K562 (cell line): ENCODE measurements at regions not wholly inside any gene's neighbourhood (a gene's known extent, or its start where the extent isn't known, plus 50 kb on each side); places are given as distances from the start of the nearest gene placed in this dataset.

Source experiments
- ATAC-seq: fragments of 200-7000 bp; cut with Tn5 transposase; 3 replicates; pipeline ENCODE4 v1.9.1; 2020; ENCODE audit warnings: moderate library complexity
- BruUV-seq: library from RNA; stranded (reverse); fragments of 400-500 nt; replicated peaks from 2 replicates; lab custom pipeline; 2021; lab: Mats Ljungman, UMichigan
- CTCF ChIA-PET: fragments of 300-600 bp; formaldehyde crosslinking; extraction: SDS; loops from one replicate; lab custom pipeline; 2021; ENCODE audit warnings: low intra/inter-chr PET ratio; lab: Yijun Ruan, JAX
- POLR2A ChIA-PET: fragments of 300-600, 350-650 bp; sonication (Branson Sonifier 250); formaldehyde crosslinking; extraction: SDS; loops from one replicate; lab custom pipeline; 2021; ENCODE audit warnings: antibody characterized with exemption, inconsistent platforms; lab: Yijun Ruan, JAX
- DNase-seq, 4 experiments: peaks; one replicate each; pipeline versions ENCODE4 v3.0.0 to v3.0.0-alpha.2; 2011 to 2018; ENCODE audit warnings: low spot score in 3 of 4, mixed read lengths in 3 of 4; ENCODE audit errors: extremely low read depth in 1 of 4
- FAIRE-seq: peaks from 2 replicates; lab custom pipeline; 2011; peaks lifted over from hg19 to GRCh38; lab: Jason Lieb, UNC
- H2AFZ ChIP-seq: 2 replicates; pipeline ENCODE4 v1.6.0; 2011; ENCODE audit warnings: low read depth, low read length, control low read depth, inconsistent platforms
- H3K27ac ChIP-seq: fragments of 200-600 bp; 3 replicates; pipeline ENCODE4 v1.8.0; 2011; ENCODE audit warnings: low read depth, mild to moderate bottlenecking, control low read depth, inconsistent platforms, low read length, moderate library complexity, mixed read lengths; ENCODE audit errors: extremely low read depth
- H3K27me3 ChIP-seq, 2 experiments: fragments of 300-600 bp in 1 of 2; 2 replicates in 1 of 2; 3 replicates in 1 of 2; pipeline versions ENCODE4 v1.6.0 to v1.8.0; 2011; ENCODE audit warnings: inconsistent platforms in 2 of 2, low read length in 2 of 2, mild to moderate bottlenecking in 1 of 2, mixed read lengths in 1 of 2, moderate library complexity in 1 of 2; ENCODE audit not compliant: control insufficient read depth in 2 of 2, insufficient read depth in 2 of 2
- H3K36me3 ChIP-seq: fragments of 300-600 bp; 3 replicates; pipeline ENCODE4 v1.8.0; 2011; ENCODE audit warnings: mild to moderate bottlenecking, low read length, inconsistent platforms; ENCODE audit not compliant: control insufficient read depth, insufficient read depth
- H3K4me1 ChIP-seq, 2 experiments: fragments of 200-600 bp in 1 of 2; replicated peaks in 1 of 2; 2 replicates in 1 of 2; 3 replicates in 1 of 2; pipeline versions ENCODE4 v1.5.1 to v1.8.0; 2011; ENCODE audit warnings: inconsistent platforms in 2 of 2, low read length in 2 of 2, mild to moderate bottlenecking in 1 of 2, mixed read lengths in 1 of 2, moderate library complexity in 1 of 2; ENCODE audit not compliant: control insufficient read depth in 2 of 2, insufficient read depth in 2 of 2
- H3K4me2 ChIP-seq: 2 replicates; pipeline ENCODE4 v1.6.1; 2011; ENCODE audit warnings: low read length, control low read depth, inconsistent platforms, mixed read lengths; ENCODE audit not compliant: insufficient read depth
- H3K4me3 ChIP-seq: fragments of 200-600 bp; sonication (generic), shearing (Covaris generic); 2 replicates; pipeline ENCODE4 v1.5.1; 2016; ENCODE audit warnings: control low read depth, inconsistent platforms
- H3K79me2 ChIP-seq: fragments of 200-600 bp; 3 replicates; pipeline ENCODE4 v1.8.0; 2011; ENCODE audit warnings: low read length, inconsistent platforms; ENCODE audit not compliant: control insufficient read depth, insufficient read depth
- H3K9ac ChIP-seq, 2 experiments: 2 replicates each; pipeline versions ENCODE4 v1.6.0 to v1.6.1; 2011; ENCODE audit warnings: low read depth in 2 of 2, low read length in 2 of 2, control low read depth in 1 of 2, inconsistent platforms in 1 of 2, mild to moderate bottlenecking in 1 of 2, mixed read lengths in 1 of 2; ENCODE audit not compliant: insufficient read depth in 1 of 2
- H3K9me1 ChIP-seq: one replicate; pipeline ENCODE4 v1.6.0; 2011; ENCODE audit warnings: inconsistent platforms, mild to moderate bottlenecking, low read length, moderate library complexity; ENCODE audit not compliant: control insufficient read depth, insufficient read depth
- H3K9me3 ChIP-seq: replicated peaks from 2 replicates; pipeline ENCODE4 v1.5.1; 2011; ENCODE audit warnings: low read depth, low read length, inconsistent platforms; ENCODE audit not compliant: control insufficient read depth, insufficient read depth
- H4K20me1 ChIP-seq: replicated peaks from 2 replicates; pipeline ENCODE4 v1.6.1; 2011; ENCODE audit warnings: low read length, inconsistent platforms, mixed read lengths; ENCODE audit not compliant: control insufficient read depth, insufficient read depth
- BRD9 ChIP-seq: fragments of 450-650 bp; IDR thresholded peaks from 2 replicates; pipeline ENCODE4 v1.6.1; 2018; ENCODE audit warnings: low read depth; ENCODE audit not compliant: partially characterized antibody
- CHD1 ChIP-seq: fragments of 200-600 bp; sonication (generic); IDR thresholded peaks from one replicate; pipeline ENCODE4 v1.6.1; 2012; ENCODE audit warnings: mild to moderate bottlenecking, moderate library complexity, low read length, inconsistent platforms
- GMEB1 ChIP-seq: fragments of 250-450 bp; sonication (Bioruptor Pico); IDR thresholded peaks from 2 replicates; pipeline ENCODE4 v1.4.0; 2020; ENCODE audit warnings: mild to moderate bottlenecking
- SAFB2 ChIP-seq: fragments of 200-400 bp; formaldehyde crosslinking; IDR thresholded peaks from 2 replicates; pipeline ENCODE4 v1.6.1; 2018; ENCODE audit warnings: borderline replicate concordance, low read length, low read depth, moderate library complexity; ENCODE audit not compliant: severe bottlenecking
- ZBTB49 ChIP-seq: sonication (generic); formaldehyde crosslinking; IDR thresholded peaks from 2 replicates; pipeline ENCODE4 v1.8.0; 2022; ENCODE audit warnings: missing genetic modification reagents, mild to moderate bottlenecking, borderline replicate concordance
- ZNF707 ChIP-seq: fragments of 250-450 bp; sonication (Bioruptor Pico); conservative IDR thresholded peaks from 2 replicates; pipeline ENCODE4 v1.8.0; 2022; ENCODE audit warnings: inconsistent platforms, mild to moderate bottlenecking, moderate library complexity
- ZNF830 ChIP-seq: fragments of 250-450 bp; sonication (Bioruptor Pico); IDR thresholded peaks from 2 replicates; pipeline ENCODE4 v1.5.0; 2021; ENCODE audit warnings: mild to moderate bottlenecking
- WGBS: fragments of 100-300 bp; shearing (Covaris generic); methylation state at CpG from one replicate; pipeline ENCODE4 v1.1.6; 2016; ENCODE audit warnings: low coverage, mixed read lengths; ENCODE audit not compliant: insufficient coverage; ENCODE audit errors: missing lambda C conversion rate; 5-methylcytosine and 5-hydroxymethylcytosine counted together
- in situ Hi-C: fragments of 300-500 bp; cut with MboI; formaldehyde crosslinking; loops from 4 replicates; pipeline ENCODE4 v1.15.0; 2018; ENCODE audit warnings: inconsistent platforms, mixed read lengths
- intact Hi-C: fragments of 100-400 bp; cut with micrococcal nuclease; formaldehyde crosslinking; loops from 2 replicates; pipeline ENCODE4 v1.14.2; 2022
- TF ChIP-seq, protein P1 (sequence below), 2 experiments: fragments of 450-650 bp in 1 of 2; IDR thresholded peaks; 2 replicates each; pipeline ENCODE4 v1.6.1; 2011 to 2017; ENCODE audit warnings: low read depth in 2 of 2, antibody characterized with exemption in 1 of 2, borderline replicate concordance in 1 of 2, low read length in 1 of 2, mild to moderate bottlenecking in 1 of 2, mixed read lengths in 1 of 2; ENCODE audit not compliant: control insufficient read depth in 1 of 2
- TF ChIP-seq, protein P2 (sequence below): fragments of 200-800 bp; sonication (Bioruptor generic); IDR thresholded peaks from 2 replicates; pipeline ENCODE4 v1.6.1; 2016; ENCODE audit warnings: missing genetic modification characterization, missing compliant biosample characterization

DNA sequence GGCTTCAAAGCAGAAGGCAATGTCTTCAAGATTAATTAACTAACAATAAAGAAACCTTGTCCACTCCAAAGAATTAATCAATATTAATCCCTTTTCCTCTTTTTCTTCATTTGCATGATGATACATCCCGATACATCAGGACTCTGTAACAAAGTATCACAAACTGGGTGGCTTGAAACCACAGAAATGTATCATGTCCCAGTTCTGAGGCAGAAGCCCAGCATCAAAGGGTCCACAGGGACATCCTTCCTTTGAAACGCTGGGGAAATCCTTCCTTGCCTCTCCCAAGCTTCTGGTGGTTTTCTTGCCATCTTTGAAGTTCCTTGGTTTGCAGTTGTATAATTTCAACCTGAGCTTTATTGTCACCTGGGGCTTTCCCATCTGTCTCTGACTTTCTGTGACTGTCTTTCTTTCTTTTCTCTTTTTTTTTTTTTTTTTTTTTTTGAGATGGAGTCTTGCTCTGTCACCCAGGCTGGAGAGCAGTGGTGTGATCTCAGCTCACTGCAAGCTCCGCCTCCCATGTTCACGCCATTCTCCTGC lies 210.2 kb upstream of the ADARB2 start:
- intact Hi-C loops: no loop called here
- TF ChIP-seq, protein P1, sequence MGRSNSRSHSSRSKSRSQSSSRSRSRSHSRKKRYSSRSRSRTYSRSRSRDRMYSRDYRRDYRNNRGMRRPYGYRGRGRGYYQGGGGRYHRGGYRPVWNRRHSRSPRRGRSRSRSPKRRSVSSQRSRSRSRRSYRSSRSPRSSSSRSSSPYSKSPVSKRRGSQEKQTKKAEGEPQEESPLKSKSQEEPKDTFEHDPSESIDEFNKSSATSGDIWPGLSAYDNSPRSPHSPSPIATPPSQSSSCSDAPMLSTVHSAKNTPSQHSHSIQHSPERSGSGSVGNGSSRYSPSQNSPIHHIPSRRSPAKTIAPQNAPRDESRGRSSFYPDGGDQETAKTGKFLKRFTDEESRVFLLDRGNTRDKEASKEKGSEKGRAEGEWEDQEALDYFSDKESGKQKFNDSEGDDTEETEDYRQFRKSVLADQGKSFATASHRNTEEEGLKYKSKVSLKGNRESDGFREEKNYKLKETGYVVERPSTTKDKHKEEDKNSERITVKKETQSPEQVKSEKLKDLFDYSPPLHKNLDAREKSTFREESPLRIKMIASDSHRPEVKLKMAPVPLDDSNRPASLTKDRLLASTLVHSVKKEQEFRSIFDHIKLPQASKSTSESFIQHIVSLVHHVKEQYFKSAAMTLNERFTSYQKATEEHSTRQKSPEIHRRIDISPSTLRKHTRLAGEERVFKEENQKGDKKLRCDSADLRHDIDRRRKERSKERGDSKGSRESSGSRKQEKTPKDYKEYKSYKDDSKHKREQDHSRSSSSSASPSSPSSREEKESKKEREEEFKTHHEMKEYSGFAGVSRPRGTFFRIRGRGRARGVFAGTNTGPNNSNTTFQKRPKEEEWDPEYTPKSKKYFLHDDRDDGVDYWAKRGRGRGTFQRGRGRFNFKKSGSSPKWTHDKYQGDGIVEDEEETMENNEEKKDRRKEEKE (IDR thresholded peaks at IDR 0.05; ENCODE audit: borderline replicate concordance in 1 of 2, control insufficient read depth in 1 of 2, low read depth in 2 of 2, low read length in 1 of 2): no peak
- TF ChIP-seq GMEB1 (CRISPR knock-in tag): no peak
- TF ChIP-seq, protein P2, sequence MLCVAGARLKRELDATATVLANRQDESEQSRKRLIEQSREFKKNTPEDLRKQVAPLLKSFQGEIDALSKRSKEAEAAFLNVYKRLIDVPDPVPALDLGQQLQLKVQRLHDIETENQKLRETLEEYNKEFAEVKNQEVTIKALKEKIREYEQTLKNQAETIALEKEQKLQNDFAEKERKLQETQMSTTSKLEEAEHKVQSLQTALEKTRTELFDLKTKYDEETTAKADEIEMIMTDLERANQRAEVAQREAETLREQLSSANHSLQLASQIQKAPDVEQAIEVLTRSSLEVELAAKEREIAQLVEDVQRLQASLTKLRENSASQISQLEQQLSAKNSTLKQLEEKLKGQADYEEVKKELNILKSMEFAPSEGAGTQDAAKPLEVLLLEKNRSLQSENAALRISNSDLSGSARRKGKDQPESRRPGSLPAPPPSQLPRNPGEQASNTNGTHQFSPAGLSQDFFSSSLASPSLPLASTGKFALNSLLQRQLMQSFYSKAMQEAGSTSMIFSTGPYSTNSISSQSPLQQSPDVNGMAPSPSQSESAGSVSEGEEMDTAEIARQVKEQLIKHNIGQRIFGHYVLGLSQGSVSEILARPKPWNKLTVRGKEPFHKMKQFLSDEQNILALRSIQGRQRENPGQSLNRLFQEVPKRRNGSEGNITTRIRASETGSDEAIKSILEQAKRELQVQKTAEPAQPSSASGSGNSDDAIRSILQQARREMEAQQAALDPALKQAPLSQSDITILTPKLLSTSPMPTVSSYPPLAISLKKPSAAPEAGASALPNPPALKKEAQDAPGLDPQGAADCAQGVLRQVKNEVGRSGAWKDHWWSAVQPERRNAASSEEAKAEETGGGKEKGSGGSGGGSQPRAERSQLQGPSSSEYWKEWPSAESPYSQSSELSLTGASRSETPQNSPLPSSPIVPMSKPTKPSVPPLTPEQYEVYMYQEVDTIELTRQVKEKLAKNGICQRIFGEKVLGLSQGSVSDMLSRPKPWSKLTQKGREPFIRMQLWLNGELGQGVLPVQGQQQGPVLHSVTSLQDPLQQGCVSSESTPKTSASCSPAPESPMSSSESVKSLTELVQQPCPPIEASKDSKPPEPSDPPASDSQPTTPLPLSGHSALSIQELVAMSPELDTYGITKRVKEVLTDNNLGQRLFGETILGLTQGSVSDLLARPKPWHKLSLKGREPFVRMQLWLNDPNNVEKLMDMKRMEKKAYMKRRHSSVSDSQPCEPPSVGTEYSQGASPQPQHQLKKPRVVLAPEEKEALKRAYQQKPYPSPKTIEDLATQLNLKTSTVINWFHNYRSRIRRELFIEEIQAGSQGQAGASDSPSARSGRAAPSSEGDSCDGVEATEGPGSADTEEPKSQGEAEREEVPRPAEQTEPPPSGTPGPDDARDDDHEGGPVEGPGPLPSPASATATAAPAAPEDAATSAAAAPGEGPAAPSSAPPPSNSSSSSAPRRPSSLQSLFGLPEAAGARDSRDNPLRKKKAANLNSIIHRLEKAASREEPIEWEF (CRISPR knock-in tag): no peak
- no peak for TF ChIP-seq ZBTB49 (CRISPR knock-in tag)
- no peak for TF ChIP-seq BRD9
- no peak for TF ChIP-seq ZNF830 (CRISPR knock-in tag)
- TF ChIP-seq ZNF707 (CRISPR knock-in tag): no peak
- no peak for TF ChIP-seq CHD1
- no peak for TF ChIP-seq SAFB2

More for the DNA sequence above, 210.2 kb upstream of the ADARB2 start:
- H3K9me3 ChIP-seq: no peaks in the 10 kb centered on the region
- no peaks in the 10 kb centered on the region for H3K79me2 ChIP-seq
- no peaks in the 10 kb centered on the region for H3K9me1 ChIP-seq
- no peak overlapping the region for H3K27ac ChIP-seq
- no peak overlapping the region for H3K4me3 ChIP-seq
- whole genome bisulfite sequencing: 4% methylated on average over 3 of the region's 4 CpGs
- ChIA-PET POLR2A (no interaction called here), CTCF (no interaction called here)
- FAIRE-seq (no peak), ATAC-seq (no peak), DNase-seq (no peak)
- no peaks in the 10 kb centered on the region for H3K36me3 ChIP-seq
- H4K20me1 ChIP-seq: no peaks in the 10 kb centered on the region
- no TSS peak for BruUV-seq
- no peak overlapping the region for H3K9ac ChIP-seq
- no peak overlapping the region for H2AFZ ChIP-seq
- H3K27me3 ChIP-seq: peaks cover 0 to 7% of the 10 kb centered on the region in 2 experiments; a peak in 2 of 5 replicates
- no peaks in the 10 kb centered on the region for H3K4me1 ChIP-seq
- no peak overlapping the region for H3K4me2 ChIP-seq
- in situ Hi-C loops: no loop called here
